ENCODE measurements at regions not wholly inside any gene's neighbourhood (a gene's known extent, or its start where the extent isn't known, plus 50 kb on each side); places are given as distances from the start of the nearest gene placed in this dataset.

DNA sequence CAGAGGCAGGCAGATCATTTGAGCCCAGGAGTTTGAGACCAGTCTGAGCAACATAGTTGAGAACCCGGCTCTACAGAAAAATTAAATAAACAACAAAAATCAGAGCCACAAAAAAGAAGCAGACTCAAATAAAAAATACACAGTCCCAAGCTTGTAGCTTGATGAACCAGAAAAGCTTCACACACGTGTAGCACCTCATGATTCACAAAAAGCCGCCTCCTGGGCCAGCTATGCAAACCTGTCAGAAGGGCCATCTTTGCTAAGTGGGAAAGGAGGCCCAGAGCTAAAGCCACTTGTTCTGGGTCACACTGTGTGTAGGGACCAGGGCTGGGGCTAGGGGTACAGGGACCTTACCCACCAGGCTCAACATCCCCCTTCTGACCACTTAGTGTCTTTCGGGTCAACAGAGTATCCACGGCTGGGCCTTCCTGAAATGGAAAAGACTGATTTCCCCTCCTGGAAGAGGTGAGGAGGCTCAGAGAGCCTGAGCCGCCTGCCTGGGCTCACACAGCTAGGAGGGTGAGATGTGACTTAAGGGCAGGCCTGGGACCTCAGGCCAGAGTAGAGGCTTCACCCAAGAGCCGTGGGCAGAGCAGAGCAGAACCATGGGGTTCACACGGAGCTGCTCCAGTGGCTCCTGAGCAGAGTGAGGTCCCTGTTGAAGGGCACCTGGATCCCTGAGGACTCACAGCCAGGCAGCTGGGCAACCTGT is 269.6 kb downstream of the PARN start:
- DNase-seq, result no peak

GRCh38 chr16:14358697-14359305 is 271.3 kb downstream of the PARN start:
- no peak for DNase-seq

GRCh38 chr16:14357328-14357727 is 272.7 kb downstream of the PARN start:
- no peak for DNase-seq

- no peak for DNase-seq
These were observed 274.0 kb downstream of the PARN start for GRCh38 chr16:14356064-14356463.

DNA sequence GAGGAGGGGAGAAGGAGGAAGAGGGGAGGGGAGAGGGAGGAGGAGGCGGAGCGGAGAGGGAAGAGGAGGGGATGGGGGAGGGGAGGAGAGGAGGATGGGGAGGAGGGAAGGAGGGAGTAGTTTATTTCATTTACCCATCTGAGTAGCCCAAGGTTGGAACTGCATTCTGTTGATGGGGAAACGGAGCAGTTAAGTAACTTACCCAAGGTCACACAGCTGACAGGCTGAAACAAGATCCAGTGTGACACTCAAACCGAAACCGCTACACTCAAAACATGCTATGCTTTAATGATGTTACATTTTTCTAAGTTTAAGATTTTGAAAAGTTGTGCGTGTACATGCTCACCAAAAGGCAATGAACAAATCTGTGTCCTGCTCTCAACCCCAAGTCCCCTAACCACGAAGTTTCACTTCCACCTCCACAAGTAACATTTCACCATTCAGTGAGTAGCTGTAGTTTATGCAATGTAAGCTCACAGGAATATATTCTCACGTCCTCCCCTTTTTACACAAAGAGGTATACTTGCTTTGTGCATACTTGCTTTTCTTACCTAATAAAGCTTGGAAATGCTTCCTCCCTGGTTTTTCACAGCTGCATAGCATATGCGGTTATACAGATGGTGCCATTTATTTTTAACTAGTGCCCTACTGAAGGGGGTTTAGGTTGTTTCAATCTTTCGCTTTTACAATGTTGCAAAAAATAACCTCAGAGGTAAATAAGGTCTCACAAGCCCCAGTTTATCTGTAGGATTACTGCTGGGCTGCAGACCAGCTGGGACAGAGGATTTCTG is 275.3 kb downstream of the PARN start:
- DNase-seq, result peak; percentile 37

DNA sequence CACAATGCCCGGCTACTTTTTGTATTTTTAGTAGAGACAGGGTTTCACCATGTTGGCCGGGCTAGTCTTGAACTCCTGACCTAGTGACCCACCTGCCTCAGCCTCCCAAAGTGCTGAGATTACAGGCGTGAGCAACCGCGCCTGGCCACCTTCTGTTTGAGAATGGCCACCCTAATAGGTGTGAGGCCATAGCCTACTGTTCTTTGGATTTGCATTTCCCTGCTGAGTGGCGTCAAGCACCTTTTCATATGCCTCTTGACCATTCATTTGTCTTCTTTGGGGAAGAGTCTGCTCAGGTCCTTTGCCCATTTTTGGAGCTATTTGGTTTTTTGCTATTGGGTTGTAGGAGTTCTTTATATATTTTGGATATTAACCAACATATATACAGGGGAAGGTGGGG is 276.7 kb downstream of the PARN start:
- no peak for DNase-seq

DNA sequence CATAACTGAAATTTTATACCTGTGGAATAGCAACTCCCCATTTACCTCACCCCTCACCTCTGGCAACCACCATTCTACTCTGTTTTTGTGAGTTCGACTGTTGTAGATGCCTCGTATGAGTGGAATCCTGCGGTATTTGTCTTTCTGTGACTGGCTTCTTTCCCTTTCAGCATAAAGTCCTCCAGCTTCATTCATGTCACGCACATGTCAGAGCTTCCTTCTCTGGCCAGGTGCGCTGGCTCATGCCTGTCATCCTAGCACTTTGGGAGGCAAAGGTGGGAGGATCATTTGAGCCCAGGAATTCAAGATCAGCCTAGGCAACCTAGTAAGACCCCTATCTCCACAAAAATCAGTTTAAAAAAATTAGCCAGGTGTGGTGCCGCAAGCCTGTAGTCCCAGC is 278.4 kb downstream of the PARN start:
- DNase-seq, result no peak

- no peak for DNase-seq
These were observed 279.4 kb downstream of the PARN start for GRCh38 chr16:14350626-14351025.

DNA sequence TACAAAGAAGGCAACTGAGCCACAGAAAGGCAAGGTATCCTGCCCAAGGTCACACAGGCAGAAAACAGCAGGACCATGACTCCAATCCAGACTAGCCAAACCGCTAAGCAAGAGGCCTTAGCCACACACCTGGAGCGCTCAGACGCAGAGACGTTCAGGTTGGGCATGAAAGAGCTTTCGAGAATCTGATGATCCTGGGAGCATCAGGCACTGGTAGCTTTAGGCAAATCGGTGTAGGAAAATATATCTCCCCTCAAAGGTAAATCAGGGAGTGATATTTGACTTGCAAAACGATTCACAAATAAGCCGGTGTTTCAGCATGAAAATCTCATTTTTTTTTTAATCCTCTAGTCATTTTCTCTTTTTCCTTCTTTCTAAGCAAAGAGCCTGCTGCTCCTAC is 279.0 kb downstream of the MRTFB start:
- no peak for DNase-seq

DNA sequence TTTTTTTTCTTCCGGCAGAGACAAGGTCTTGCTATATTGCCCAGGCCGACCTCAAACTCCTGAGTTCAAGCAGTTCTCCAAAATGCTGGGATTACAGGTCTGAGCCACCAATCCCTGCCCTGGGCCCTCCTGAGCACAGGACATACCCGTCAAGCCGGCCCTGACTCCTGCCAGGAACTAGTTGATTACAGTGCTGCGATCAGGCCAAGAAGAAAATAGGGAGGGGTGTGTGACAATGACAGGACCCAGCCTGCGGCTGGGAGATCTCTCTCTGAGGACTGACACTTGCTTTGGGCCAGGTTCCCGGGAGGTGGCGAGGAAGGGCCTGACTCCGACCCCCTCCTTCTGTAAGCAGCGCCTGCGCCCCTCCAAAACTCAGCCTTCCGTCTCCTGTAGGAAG is 276.6 kb downstream of the MRTFB start:
- no peak for DNase-seq

DNA sequence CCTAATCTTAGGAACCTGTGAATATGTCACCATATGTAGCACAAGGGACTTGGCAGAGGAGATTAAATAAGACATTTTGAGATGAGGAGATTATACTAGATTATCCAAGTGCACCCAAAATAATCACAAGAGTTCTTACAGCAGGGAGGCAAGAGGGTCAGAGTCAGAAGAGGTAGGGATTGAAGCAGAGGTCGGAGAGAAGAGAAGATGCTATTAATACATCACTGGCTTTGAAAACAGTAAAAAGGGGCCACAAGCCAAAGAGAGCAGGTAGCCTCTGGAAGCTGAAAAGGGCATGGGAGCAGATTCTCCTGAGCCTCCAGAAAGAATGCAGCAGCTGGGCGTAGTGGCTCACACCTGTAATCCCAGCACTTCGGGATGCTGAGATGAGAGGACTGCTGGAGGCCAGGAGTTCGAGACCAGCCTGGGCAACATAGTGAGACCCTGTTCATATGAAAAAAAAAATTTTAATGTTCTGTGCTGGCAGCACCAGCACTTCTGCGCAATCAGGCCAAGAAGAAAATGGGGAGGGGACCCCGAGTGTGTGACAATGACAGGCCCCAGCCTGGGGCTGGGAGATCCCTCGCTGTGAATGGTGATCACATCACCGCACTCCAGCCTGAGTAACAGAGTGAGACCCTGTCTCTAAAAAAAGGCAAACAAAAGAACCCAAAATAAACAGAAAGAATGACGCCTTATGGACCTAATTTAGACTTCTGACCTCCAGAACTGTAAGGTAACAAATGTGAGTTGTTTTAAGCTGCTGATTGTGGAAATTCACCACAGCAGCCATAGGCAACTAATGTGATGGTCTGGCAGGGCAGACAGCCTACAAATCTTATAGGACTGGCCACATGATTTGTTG is 275.4 kb downstream of the MRTFB start:
- DNase-seq, result no peak

DNA sequence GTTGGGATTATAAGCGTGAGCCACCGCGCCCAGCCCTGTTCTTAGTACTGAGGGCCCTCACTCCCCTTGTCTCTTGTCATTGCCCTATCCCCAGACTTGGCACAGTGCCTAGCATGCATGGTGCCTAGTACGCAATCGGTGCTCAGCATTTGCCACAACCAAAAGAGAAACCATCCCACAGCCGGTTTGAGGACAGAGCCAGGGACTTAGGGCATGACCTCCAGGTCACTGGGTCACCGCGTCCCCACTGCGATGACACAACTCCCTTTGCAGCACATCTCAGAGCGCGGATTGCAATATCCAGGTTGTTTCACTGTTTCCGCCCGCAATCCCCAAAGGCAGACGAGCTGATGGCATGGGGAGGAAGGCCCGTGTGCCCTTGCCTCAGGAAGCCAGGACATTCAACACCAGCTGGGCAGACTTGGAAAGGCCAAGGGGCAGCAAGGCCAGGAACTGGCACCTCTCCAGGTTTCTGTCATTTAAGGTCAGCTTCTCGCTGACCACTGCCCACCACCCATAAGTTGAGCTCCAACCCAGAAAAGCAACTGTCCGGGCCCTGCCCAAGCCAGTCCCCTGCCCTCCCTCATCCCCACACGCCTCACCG is 274.5 kb downstream of the MRTFB start:
- DNase-seq, result no peak

DNA sequence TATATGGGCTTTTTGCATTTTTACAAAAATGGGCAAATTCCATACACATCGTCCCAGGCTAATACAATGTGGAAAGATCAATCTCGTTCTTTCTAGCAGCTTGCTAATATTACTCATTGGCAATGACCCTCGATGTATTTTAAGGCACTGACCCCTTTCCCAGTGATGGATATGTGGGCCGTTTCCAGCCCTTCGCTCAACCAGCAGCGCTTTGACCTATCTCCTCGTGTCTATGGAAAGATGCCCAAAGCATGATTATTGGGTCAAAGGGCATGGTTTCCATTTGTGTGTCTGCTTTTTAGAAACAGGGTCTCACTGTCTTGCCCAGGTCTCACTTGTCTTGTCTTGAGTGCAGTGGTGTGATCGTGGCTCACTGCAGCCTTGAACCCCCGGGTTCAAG is 273.8 kb downstream of the MRTFB start:
- no peak for DNase-seq

- no peak for DNase-seq
These were observed 273.2 kb downstream of the MRTFB start for GRCh38 chr16:14344292-14344691.

GRCh38 chr16:14341324-14342225 is 270.5 kb downstream of the MRTFB start:
- DNase-seq, result no peak

- DNase-seq, result no peak
These were observed 268.6 kb downstream of the MRTFB start for GRCh38 chr16:14339694-14340093.

- DNase-seq, result no peak
These were observed 267.9 kb downstream of the MRTFB start for GRCh38 chr16:14338969-14339368.

- DNase-seq, result no peak
These were observed 267.1 kb downstream of the MRTFB start for GRCh38 chr16:14338236-14338635.

- no peak for DNase-seq
These were observed 266.4 kb downstream of the MRTFB start for GRCh38 chr16:14337303-14338191.

- DNase-seq, result no peak
These were observed 264.2 kb downstream of the MRTFB start for GRCh38 chr16:14335297-14335696.

Data from stimulated activated naive CD4-positive, alpha-beta T cell treated with Interleukin-2 at 50 U/mL for 16 hours (primary cell).